Activated naive CD8-positive, alpha-beta T cell treated with anti-CD3 and anti-CD28 coated beads, Interleukin-2, amount 10 ng/mL, durations not matched to agents 7 days and 5 days (primary cell): ENCODE measurements at regions not wholly inside any gene's neighbourhood (a gene's known extent, or its start where the extent isn't known, plus 50 kb on each side); places are given as distances from the start of the nearest gene placed in this dataset.

Experiments used
- ATAC-seq: fragments of 150-1000 bp; cut with Tn5 transposase; one replicate; pipeline ENCODE4 v1.10.0; 2021; ENCODE audit warnings: low read depth, moderate library complexity
- POLR2A ChIA-PET: fragments of 350-600 bp; sonication (Branson Sonifier 250); formaldehyde crosslinking; loops from one replicate; lab custom pipeline; 2021; ENCODE audit warnings: antibody characterized with exemption; lab: Charles Lee
- DNase-seq: peaks from one replicate; pipeline ENCODE4 v3.0.0; 2021
- H3K27ac Mint-ChIP-seq: one replicate; pipeline ENCODE4 v1.8.0; 2022; ENCODE audit warnings: mild to moderate bottlenecking, mixed read lengths
- H3K27me3 Mint-ChIP-seq: one replicate; pipeline ENCODE4 v1.8.0; 2022; ENCODE audit warnings: mild to moderate bottlenecking, moderate library complexity, mixed read lengths
- H3K36me3 Mint-ChIP-seq: one replicate; pipeline ENCODE4 v1.8.0; 2021; ENCODE audit warnings: mild to moderate bottlenecking, mixed read lengths
- H3K4me1 Mint-ChIP-seq: one replicate; pipeline ENCODE4 v1.8.0; 2021; ENCODE audit warnings: mixed read lengths
- H3K4me3 Mint-ChIP-seq: one replicate; pipeline ENCODE4 v1.8.0; 2022; ENCODE audit warnings: mild to moderate bottlenecking, moderate library complexity, mixed read lengths
- H3K9me3 Mint-ChIP-seq: one replicate; pipeline ENCODE4 v1.8.0; 2021; ENCODE audit warnings: mixed read lengths

DNA sequence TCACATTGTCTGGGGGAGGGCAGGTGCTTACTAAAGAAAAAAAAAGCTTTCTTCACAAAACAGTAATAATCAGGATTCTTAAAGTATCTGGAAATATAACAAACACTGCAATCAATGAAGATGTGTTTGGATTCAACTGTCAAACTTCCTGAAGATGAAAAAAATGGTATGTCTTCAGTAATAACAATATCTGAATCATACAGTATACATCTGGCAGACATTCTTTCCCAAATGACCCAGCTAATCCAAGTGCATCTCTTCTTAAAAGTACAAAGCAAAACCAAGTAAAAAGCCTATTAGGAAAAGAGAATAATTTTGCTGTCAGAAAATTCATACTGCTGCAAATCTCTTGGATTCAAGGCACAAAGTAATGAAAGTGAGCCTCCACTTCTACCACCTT lies 145.0 kb upstream of the MCTP2 start:
- Mint-ChIP-seq H3K4me3 (no peak overlapping the region), H3K27ac (no peak overlapping the region), H3K9me3 (no peaks in the 10 kb centered on the region), H3K4me1 (no peaks in the 10 kb centered on the region), H3K36me3 (no peaks in the 10 kb centered on the region), H3K27me3 (peaks cover 15% of the 10 kb centered on the region)
- ATAC-seq: no peak
- POLR2A ChIA-PET: no interaction called here
- no peak for DNase-seq

DNA sequence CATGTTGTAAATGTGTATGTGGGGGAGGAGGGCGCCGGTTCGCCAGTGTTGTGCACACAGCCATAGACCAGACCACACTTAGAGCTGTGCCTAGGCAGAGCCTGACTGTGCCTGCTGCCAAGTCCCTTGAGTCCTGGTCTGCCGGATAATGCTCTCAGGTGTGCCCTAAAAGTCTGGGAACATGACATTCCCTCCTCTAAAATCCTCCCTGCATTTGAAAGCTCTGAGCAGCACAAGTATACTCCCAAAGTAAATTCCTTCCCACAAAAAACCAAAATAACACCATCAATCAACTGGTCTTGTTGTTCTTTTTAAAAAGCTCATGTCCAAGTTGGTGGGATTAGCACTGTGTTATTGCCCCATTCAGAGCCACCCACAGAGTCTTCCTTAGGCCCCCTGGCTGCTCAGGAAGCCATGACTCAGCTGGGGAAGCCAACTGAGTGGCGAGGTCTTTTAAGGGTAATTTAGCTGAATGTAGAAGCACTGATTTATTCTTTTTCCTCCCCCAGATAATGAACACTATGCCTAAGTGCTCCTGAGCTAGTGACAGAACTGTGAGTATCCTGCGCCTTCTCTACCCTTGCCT lies 147.8 kb upstream of the MCTP2 start:
- DNase-seq: no peak
- peaks cover 15% of the 10 kb centered on the region for H3K27me3 Mint-ChIP-seq
- H3K9me3 Mint-ChIP-seq: no peaks in the 10 kb centered on the region
- no peaks in the 10 kb centered on the region for H3K36me3 Mint-ChIP-seq
- H3K4me1 Mint-ChIP-seq: no peaks in the 10 kb centered on the region
- POLR2A ChIA-PET: no interaction called here
- H3K27ac Mint-ChIP-seq: no peak overlapping the region
- ATAC-seq: no peak
- H3K4me3 Mint-ChIP-seq: no peak overlapping the region

DNA sequence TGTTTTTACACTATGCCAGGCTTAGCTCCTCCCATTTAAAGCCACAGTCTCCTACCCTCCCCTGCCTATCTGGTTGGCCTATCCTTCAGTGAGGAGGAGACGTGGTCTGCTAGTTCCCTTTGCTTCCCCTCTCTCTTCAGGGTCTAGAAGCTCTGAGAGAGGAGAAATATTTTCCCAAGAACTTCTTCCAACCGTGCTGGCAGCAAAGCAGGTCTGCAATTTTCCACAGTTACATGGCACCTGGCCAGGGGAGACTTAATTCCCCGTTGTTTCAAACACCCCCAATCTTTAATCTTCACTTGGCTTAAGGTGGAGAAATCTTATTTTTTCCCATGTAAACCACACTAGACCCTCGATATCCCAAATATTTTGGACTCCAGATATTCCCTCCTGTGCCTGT lies 149.5 kb upstream of the MCTP2 start:
- no peak for ATAC-seq
- Mint-ChIP-seq H3K4me3 (no peak overlapping the region), H3K36me3 (no peaks in the 10 kb centered on the region), H3K9me3 (no peaks in the 10 kb centered on the region), H3K27me3 (peaks cover 11% of the 10 kb centered on the region), H3K27ac (no peak overlapping the region), H3K4me1 (no peaks in the 10 kb centered on the region)
- no peak for DNase-seq
- POLR2A ChIA-PET: no interaction called here

DNA sequence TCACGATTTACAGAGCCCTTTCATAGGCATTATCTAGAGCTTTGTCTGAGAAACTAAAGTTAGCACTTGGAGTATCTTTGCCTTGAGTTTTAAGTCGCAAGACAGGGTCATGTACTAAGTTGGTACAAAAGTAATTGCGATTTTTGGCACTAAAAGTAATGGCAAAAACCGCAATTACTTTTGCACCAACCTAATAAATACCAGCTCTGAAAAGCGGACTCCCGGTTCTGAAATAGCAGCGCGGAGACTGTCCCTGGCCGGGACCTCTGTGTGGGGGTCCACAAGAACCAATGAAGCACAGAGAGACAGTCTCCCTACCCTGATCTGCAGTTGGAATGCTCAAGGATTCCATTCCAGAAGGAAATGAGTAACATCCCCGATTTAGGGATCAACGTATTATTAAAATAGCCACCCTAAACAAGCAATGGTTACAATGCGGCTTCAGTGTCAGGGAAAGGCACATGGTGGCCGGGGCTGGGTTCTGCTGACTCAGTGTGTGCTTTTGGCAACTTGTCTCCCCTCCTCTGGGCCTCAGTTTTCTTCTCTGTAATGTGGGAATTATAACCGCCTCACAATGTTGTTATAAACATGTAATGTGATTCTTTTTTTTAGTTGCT lies 150.3 kb upstream of the MCTP2 start:
- Mint-ChIP-seq H3K27ac (no peak overlapping the region), H3K4me1 (no peaks in the 10 kb centered on the region), H3K4me3 (no peak overlapping the region), H3K36me3 (no peaks in the 10 kb centered on the region), H3K9me3 (no peaks in the 10 kb centered on the region), H3K27me3 (peaks cover 11% of the 10 kb centered on the region)
- ATAC-seq (no peak), DNase-seq (no peak)
- POLR2A ChIA-PET: no interaction called here

DNA sequence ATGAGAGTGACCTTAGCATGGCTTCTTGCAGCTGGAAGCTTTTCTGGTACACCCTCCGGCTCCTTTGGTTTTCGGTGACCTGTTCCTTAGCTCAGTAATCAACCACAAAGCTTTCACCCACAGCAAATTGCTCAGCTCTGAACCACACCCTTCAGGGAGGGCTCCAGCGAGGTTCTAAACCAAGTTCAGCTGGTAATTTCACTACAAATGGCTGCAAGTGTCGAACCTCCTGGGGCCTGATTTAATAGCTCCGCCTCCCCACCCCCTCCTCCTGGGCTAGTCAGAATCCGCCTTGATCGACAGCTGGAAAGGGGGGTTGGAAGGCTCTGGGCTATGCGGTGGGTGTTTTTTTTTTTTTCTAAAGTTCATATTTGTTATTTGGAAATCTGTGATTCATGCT lies 150.9 kb upstream of the MCTP2 start:
- peaks cover 11% of the 10 kb centered on the region for H3K27me3 Mint-ChIP-seq
- no peaks in the 10 kb centered on the region for H3K4me1 Mint-ChIP-seq
- no peaks in the 10 kb centered on the region for H3K36me3 Mint-ChIP-seq
- DNase-seq (no peak), ATAC-seq (no peak)
- H3K27ac Mint-ChIP-seq: no peak overlapping the region
- no peak overlapping the region for H3K4me3 Mint-ChIP-seq
- no peaks in the 10 kb centered on the region for H3K9me3 Mint-ChIP-seq
- POLR2A ChIA-PET: no interaction called here

DNA sequence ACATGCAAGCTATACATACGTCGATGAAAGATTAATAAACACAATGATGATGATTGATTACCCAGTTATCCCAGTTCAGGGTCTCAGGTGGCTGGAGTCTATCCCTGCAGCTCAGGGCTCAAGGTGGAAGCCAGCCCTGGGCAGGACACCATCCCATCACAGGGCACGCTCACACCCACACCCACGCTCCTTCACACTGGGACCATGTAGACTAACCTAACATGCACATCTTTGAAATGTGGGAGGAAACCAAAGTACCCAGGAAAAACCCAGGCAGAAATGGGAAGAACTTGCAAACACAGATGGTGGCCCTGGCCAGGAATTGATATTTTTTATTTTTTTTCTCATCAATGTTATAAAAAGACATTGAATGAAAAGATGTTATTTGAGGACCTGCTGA lies 151.4 kb upstream of the MCTP2 start:
- Mint-ChIP-seq H3K27ac (no peak overlapping the region), H3K27me3 (peaks cover 7% of the 10 kb centered on the region), H3K36me3 (no peaks in the 10 kb centered on the region), H3K4me3 (no peak overlapping the region), H3K4me1 (no peaks in the 10 kb centered on the region), H3K9me3 (no peaks in the 10 kb centered on the region)
- DNase-seq (no peak), ATAC-seq (no peak)
- POLR2A ChIA-PET: no interaction called here

DNA sequence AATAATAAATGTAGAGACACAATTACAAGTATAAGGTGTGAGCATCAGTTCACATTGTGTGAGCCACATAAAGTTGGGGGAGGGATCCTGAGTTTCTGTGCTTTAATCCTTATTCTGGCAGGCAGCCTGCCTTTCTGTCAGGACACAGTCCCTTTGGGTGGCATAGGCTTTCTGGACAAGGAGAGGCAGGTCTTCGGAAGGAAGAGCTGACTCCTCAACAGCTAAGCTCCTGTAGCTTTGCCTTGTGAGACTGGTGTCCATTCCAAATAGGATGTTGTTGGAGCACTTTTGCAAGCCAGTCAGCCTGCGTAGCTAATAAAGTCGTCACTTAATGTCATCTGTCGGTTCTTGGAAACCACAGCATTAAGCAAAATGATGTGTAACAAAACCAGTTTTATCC lies 151.9 kb upstream of the MCTP2 start:
- no peak for DNase-seq
- no peaks in the 10 kb centered on the region for H3K4me1 Mint-ChIP-seq
- H3K27me3 Mint-ChIP-seq: peaks cover 2% of the 10 kb centered on the region
- POLR2A ChIA-PET: no interaction called here
- H3K27ac Mint-ChIP-seq: no peak overlapping the region
- H3K4me3 Mint-ChIP-seq: no peak overlapping the region
- no peak for ATAC-seq
- H3K9me3 Mint-ChIP-seq: no peaks in the 10 kb centered on the region
- no peaks in the 10 kb centered on the region for H3K36me3 Mint-ChIP-seq

DNA sequence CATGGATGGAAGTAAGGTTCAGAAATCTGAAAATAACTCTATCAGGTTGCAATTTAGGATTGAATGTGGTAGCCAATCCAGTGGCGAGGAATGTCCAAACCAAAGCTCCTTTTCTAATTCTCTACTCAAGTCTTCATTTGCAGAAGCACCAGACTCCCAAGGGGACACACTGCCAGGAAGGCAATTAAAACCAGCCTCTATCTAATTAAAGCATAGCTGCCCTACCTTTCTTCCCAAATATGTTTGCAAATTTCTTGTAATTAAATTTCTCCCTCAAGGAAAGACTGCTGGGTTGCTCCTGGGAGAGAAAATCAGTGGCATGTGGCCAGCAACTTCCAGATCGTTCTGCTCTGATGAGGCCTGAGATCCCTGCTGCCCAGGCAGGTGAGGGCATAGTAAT lies 153.4 kb upstream of the MCTP2 start:
- ATAC-seq: no peak
- H3K9me3 Mint-ChIP-seq: no peaks in the 10 kb centered on the region
- DNase-seq: no peak
- H3K4me1 Mint-ChIP-seq: no peaks in the 10 kb centered on the region
- H3K4me3 Mint-ChIP-seq: no peak overlapping the region
- POLR2A ChIA-PET: no interaction called here
- H3K27me3 Mint-ChIP-seq: peaks cover 5% of the 10 kb centered on the region
- H3K27ac Mint-ChIP-seq: no peak overlapping the region
- H3K36me3 Mint-ChIP-seq: no peaks in the 10 kb centered on the region

DNA sequence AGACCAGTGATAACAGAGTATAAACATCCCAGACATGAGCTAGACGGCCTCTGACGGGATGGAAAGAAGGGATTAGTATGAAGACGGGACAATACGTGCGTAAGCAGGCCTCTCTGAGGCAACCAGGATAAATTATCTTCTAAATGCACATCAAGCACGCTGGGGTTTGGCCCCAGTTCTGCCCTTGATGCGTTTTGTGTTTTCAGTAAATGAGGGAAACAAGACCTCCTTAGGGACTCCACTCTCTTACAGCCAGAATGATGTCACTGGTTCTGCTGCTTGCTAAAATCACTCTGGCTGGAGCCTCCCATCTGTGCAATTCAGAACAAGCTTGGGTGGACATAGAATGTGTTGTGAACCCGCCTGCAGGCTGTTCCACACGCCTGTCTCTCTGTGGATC lies 156.0 kb upstream of the MCTP2 start:
- no peak overlapping the region for H3K4me3 Mint-ChIP-seq
- H3K36me3 Mint-ChIP-seq: no peaks in the 10 kb centered on the region
- H3K27ac Mint-ChIP-seq: no peak overlapping the region
- peaks cover 8% of the 10 kb centered on the region for H3K27me3 Mint-ChIP-seq
- no peaks in the 10 kb centered on the region for H3K4me1 Mint-ChIP-seq
- DNase-seq (no peak), ATAC-seq (no peak)
- no peaks in the 10 kb centered on the region for H3K9me3 Mint-ChIP-seq
- POLR2A ChIA-PET: no interaction called here

DNA sequence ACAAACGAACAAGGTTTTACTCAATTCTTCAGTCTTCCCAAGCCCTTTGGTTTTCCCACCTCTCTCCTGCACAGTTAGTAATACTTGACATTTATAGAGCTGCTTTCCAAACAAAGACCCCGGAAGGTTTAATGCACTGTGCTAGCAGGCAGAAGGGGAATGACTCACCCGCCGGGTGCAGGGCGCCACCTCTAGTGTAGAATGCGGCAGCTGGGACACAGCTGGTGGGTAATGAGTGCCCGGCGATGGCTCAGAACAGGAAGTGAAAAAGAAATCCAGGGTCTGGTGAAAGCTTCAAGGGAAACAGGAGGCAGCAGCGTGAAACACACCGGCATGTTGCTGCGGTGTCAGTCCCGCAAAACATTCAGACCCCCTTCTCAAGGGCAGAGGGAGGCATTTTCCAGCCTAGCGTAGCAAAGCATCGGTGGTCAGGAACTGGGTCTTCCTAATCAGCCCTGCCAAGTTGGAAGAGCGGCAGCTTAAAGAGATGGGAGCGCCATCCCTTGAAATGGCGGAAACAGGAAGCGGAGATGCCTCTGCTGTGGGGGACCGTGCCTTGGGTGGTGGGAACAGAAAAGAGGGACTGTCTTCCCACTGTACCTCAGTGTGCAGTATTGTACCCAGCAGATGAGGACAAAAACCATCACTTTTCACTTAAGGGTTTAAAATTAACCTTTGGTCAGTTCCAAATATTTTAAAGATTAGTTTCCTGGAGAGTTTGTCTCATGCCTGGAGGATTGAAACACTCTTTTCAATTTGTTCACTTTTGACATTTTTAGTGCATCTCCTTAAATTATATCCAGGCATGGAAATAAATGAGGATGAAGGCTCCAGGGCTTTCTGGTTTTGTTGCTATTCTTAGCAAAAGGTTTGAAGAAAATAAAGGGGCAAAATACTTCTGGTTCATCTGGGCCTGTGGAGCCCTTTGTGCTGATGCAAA lies 160.7 kb upstream of the MCTP2 start:
- H3K27me3 Mint-ChIP-seq: peaks cover 6% of the 10 kb centered on the region
- POLR2A ChIA-PET: no interaction called here
- H3K4me1 Mint-ChIP-seq: no peaks in the 10 kb centered on the region
- DNase-seq (no peak), ATAC-seq (no peak)
- H3K27ac Mint-ChIP-seq: no peak overlapping the region
- no peaks in the 10 kb centered on the region for H3K9me3 Mint-ChIP-seq
- H3K36me3 Mint-ChIP-seq: no peaks in the 10 kb centered on the region
- no peak overlapping the region for H3K4me3 Mint-ChIP-seq

DNA sequence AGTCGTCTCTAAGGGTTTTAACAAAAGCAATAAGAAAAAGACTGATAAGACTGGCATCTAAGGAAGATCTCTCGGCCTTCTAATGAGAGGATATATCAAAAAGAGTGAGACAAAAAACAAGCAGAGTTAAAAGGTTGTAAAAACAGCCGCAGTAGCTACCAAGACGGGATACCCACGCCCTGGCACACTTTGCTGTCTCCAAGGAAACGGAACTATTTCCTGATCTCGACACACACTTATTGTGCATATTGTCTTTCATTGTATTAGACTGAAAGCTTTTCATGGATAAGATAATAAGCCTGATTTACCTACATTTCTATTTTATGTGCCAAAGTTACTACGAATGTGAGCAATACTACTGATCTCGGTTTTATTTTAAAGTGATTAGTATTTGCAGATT lies 161.5 kb upstream of the MCTP2 start:
- Mint-ChIP-seq H3K4me3 (no peak overlapping the region), H3K27ac (no peak overlapping the region), H3K9me3 (no peaks in the 10 kb centered on the region), H3K36me3 (no peaks in the 10 kb centered on the region), H3K27me3 (peaks cover 6% of the 10 kb centered on the region), H3K4me1 (no peaks in the 10 kb centered on the region)
- no peak for ATAC-seq
- POLR2A ChIA-PET: no interaction called here
- DNase-seq: no peak

DNA sequence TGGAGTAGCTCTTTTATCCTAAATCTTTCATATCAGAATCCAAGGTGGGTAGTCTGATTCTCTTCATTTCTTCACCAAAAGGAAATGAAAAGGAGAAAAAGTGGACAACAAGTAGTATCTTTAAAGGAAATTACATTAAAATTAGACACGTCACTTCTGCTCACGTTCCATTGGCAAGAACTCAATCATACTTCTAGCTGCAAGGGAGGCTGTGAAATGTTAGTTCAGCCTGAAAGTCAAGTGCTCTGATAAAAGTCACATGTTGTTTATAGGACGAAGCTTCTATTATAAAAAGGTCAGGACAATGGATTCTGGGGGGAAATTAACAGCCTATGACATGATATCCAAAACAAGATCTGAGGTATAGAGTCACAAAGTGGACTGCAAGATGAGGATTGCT lies 164.6 kb upstream of the MCTP2 start:
- H3K4me1 Mint-ChIP-seq: no peaks in the 10 kb centered on the region
- POLR2A ChIA-PET: no interaction called here
- no peak overlapping the region for H3K4me3 Mint-ChIP-seq
- DNase-seq: no peak
- peaks cover 4% of the 10 kb centered on the region for H3K27me3 Mint-ChIP-seq
- H3K9me3 Mint-ChIP-seq: no peaks in the 10 kb centered on the region
- H3K27ac Mint-ChIP-seq: no peak overlapping the region
- no peak for ATAC-seq
- H3K36me3 Mint-ChIP-seq: no peaks in the 10 kb centered on the region

DNA sequence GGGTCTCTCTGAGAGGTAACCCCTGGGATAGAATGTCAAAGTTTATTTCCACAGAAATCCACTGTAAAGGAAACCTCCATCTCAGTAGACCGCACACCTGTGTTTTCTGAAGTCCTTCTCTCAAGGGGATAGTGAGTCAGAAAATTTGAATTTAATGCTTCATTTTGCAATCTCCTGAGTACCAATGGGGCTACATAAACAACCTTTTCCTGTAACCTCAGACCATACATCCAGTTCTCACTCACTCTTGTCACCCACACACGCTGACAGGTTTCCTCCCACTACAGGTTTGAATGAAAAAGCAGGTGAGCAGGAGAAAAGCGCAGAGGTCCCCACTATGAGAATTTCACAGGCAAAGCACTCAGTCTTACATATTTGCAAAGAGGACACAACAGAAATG lies 165.3 kb upstream of the MCTP2 start:
- H3K4me3 Mint-ChIP-seq: no peak overlapping the region
- H3K9me3 Mint-ChIP-seq: no peaks in the 10 kb centered on the region
- H3K27me3 Mint-ChIP-seq: peaks cover 4% of the 10 kb centered on the region
- H3K27ac Mint-ChIP-seq: no peak overlapping the region
- no peaks in the 10 kb centered on the region for H3K36me3 Mint-ChIP-seq
- ATAC-seq: no peak
- POLR2A ChIA-PET: no interaction called here
- H3K4me1 Mint-ChIP-seq: no peaks in the 10 kb centered on the region
- no peak for DNase-seq
